Fibroblast of lung (primary cell): ENCODE measurements at regions not wholly inside any gene's neighbourhood (a gene's known extent, or its start where the extent isn't known, plus 50 kb on each side); places are given as distances from the start of the nearest gene placed in this dataset.
A peak's percentile ranks its signal among the peaks of the same experiment; 100 is the strongest.

Experiments
- DNase-seq, 2 donors: peaks; one replicate each; pipeline versions ENCODE4 v3.0.0 to v3.0.0-alpha.2; 2010; ENCODE audit warnings: low read depth in 2 of 2
- H2AFZ ChIP-seq: 2 replicates; pipeline ENCODE4 v1.5.1; 2012; ENCODE audit warnings: low read length, control low read depth, inconsistent platforms
- H3K27ac ChIP-seq: 2 replicates; pipeline ENCODE4 v1.5.1; 2011; ENCODE audit warnings: low read length, control low read depth; ENCODE audit not compliant: insufficient read depth
- H3K27me3 ChIP-seq: 2 replicates; pipeline ENCODE4 v1.5.1; 2011; ENCODE audit warnings: mild to moderate bottlenecking, low read length; ENCODE audit not compliant: control insufficient read depth, insufficient read depth
- H3K36me3 ChIP-seq: 2 replicates; pipeline ENCODE4 v1.5.1; 2011; ENCODE audit warnings: low read length; ENCODE audit not compliant: control insufficient read depth, insufficient read depth
- H3K4me1 ChIP-seq: 2 replicates; pipeline ENCODE4 v1.5.1; 2011; ENCODE audit warnings: low read length; ENCODE audit not compliant: control insufficient read depth, insufficient read depth; ENCODE audit errors: extremely low read depth
- H3K4me2 ChIP-seq: 2 replicates; pipeline ENCODE4 v1.5.1; 2011; ENCODE audit warnings: low read length, control low read depth; ENCODE audit not compliant: insufficient read depth; ENCODE audit errors: extremely low read depth
- H3K4me3 ChIP-seq, 4 experiments: fragments of 200-600 bp in 1 of 4; sonication (generic) in 1 of 4; replicated peaks in 1 of 4; 2 replicates each; pipeline ENCODE4 v1.5.1; 2011 to 2016; ENCODE audit warnings: low read length in 4 of 4, low read depth in 3 of 4, mild to moderate bottlenecking in 3 of 4, control low read depth in 2 of 4, inconsistent platforms in 1 of 4, mixed read lengths in 1 of 4; ENCODE audit not compliant: insufficient read depth in 1 of 4; ENCODE audit errors: control extremely low read depth in 1 of 4
- H3K79me2 ChIP-seq: 2 replicates; pipeline ENCODE4 v1.5.1; 2012; ENCODE audit warnings: mild to moderate bottlenecking, low read length, inconsistent platforms; ENCODE audit not compliant: control insufficient read depth, insufficient read depth
- H3K9ac ChIP-seq: 2 replicates; pipeline ENCODE4 v1.5.1; 2011; ENCODE audit warnings: mild to moderate bottlenecking, low read length, control low read depth; ENCODE audit not compliant: insufficient read depth
- H3K9me3 ChIP-seq: 2 replicates; pipeline ENCODE4 v1.5.1; 2012; ENCODE audit warnings: low read depth, low read length; ENCODE audit not compliant: control insufficient read depth, insufficient read depth
- H4K20me1 ChIP-seq: 2 replicates; pipeline ENCODE4 v1.5.1; 2011; ENCODE audit warnings: low read length; ENCODE audit not compliant: control insufficient read depth, insufficient read depth; ENCODE audit errors: extremely low read depth
- CTCF ChIP-seq, 2 donors: IDR thresholded peaks in 1 of 2; conservative IDR thresholded peaks in 1 of 2; 1 replicate in 1 of 2; 2 replicates in 1 of 2; pipeline ENCODE4 v1.5.1; 2011 to 2012; ENCODE audit warnings: low read length in 2 of 2, control low read depth in 1 of 2, inconsistent platforms in 1 of 2, low read depth in 1 of 2, mild to moderate bottlenecking in 1 of 2
- EZH2 ChIP-seq: IDR thresholded peaks from 2 replicates; pipeline ENCODE4 v1.5.1; 2012; ENCODE audit warnings: low read length, control low read depth, mild to moderate bottlenecking; ENCODE audit errors: missing control alignments

- Histone ChIP-seq H3K79me2 (no peaks in the 10 kb centered on the region), H3K9ac (no peak overlapping the region), H2AFZ (no peak overlapping the region), H3K36me3 (no peaks in the 10 kb centered on the region), H3K4me3 (no peak overlapping the region), H3K27ac (no peak overlapping the region), H3K4me2 (no peak overlapping the region), H4K20me1 (no peaks in the 10 kb centered on the region), H3K4me1 (no peaks in the 10 kb centered on the region), H3K9me3 (no peaks in the 10 kb centered on the region), H3K27me3 (no peaks in the 10 kb centered on the region)
- DNase-seq, result peak; percentile 9 to 35
- TF ChIP-seq EZH2 (no peak), CTCF (conservative IDR thresholded peaks at IDR 0.05 in 1 of 2, IDR thresholded peaks at IDR 0.05 in 1 of 2; ENCODE audit: low read depth in 1 of 2, low read length in 2 of 2) (no peak)
These were observed 180.2 kb downstream of the FAM47B start for GRCh38 chrX:35122756-35123155.

- no peak overlapping the region for H3K9ac ChIP-seq
- no peak overlapping the region for H3K4me3 ChIP-seq
- H3K27ac ChIP-seq, result no peak overlapping the region
- H3K9me3 ChIP-seq, result no peaks in the 10 kb centered on the region
- DNase-seq, result no peak
- no peaks in the 10 kb centered on the region for H3K79me2 ChIP-seq
- H3K27me3 ChIP-seq, result no peaks in the 10 kb centered on the region
- H3K4me1 ChIP-seq, result no peaks in the 10 kb centered on the region
- H3K4me2 ChIP-seq, result no peak overlapping the region
- H2AFZ ChIP-seq, result no peak overlapping the region
- H4K20me1 ChIP-seq, result no peaks in the 10 kb centered on the region
- TF ChIP-seq EZH2 (no peak), CTCF (conservative IDR thresholded peaks at IDR 0.05 in 1 of 2, IDR thresholded peaks at IDR 0.05 in 1 of 2; ENCODE audit: low read depth in 1 of 2, low read length in 2 of 2) (no peak)
- H3K36me3 ChIP-seq, result no peaks in the 10 kb centered on the region
These were observed 206.9 kb downstream of the FAM47B start for GRCh38 chrX:35149517-35149916.

GRCh38 chrX:35150052-35150451 is 207.5 kb downstream of the FAM47B start:
- no peaks in the 10 kb centered on the region for H3K79me2 ChIP-seq
- H4K20me1 ChIP-seq, result no peaks in the 10 kb centered on the region
- no peaks in the 10 kb centered on the region for H3K9me3 ChIP-seq
- no peak overlapping the region for H3K27ac ChIP-seq
- no peaks in the 10 kb centered on the region for H3K36me3 ChIP-seq
- no peaks in the 10 kb centered on the region for H3K4me1 ChIP-seq
- no peak overlapping the region for H3K9ac ChIP-seq
- no peak overlapping the region for H2AFZ ChIP-seq
- no peak overlapping the region for H3K4me3 ChIP-seq
- no peak for DNase-seq
- no peak overlapping the region for H3K4me2 ChIP-seq
- H3K27me3 ChIP-seq, result no peaks in the 10 kb centered on the region
- TF ChIP-seq CTCF (conservative IDR thresholded peaks at IDR 0.05 in 1 of 2, IDR thresholded peaks at IDR 0.05 in 1 of 2; ENCODE audit: low read depth in 1 of 2, low read length in 2 of 2), result no peak
